Esophagus (tissue), 2 donors: ENCODE measurements at regions not wholly inside any gene's neighbourhood (a gene's known extent, or its start where the extent isn't known, plus 50 kb on each side); places are given as distances from the start of the nearest gene placed in this dataset.

Experiments used
- H3K27ac ChIP-seq, 2 donors: one replicate each; pipeline ENCODE4 v1.5.1; 2013; ENCODE audit warnings: low read depth in 2 of 2, mild to moderate bottlenecking in 2 of 2, inconsistent platforms in 1 of 2, low read length in 1 of 2, moderate library complexity in 1 of 2
- H3K27me3 ChIP-seq, 2 donors: one replicate each; pipeline ENCODE4 v1.6.1; 2013; ENCODE audit warnings: low read length in 2 of 2, control low read depth in 1 of 2, mild to moderate bottlenecking in 1 of 2; ENCODE audit not compliant: insufficient read depth in 2 of 2, control insufficient read depth in 1 of 2
- H3K36me3 ChIP-seq, 2 donors: one replicate each; pipeline ENCODE4 v1.6.1; 2013; ENCODE audit warnings: low read length in 1 of 2; ENCODE audit not compliant: control insufficient read depth in 2 of 2, insufficient read depth in 2 of 2
- H3K4me1 ChIP-seq, 2 donors: one replicate each; pipeline ENCODE4 v1.6.1; 2013; ENCODE audit warnings: low read length in 1 of 2; ENCODE audit not compliant: control insufficient read depth in 2 of 2, insufficient read depth in 2 of 2
- H3K4me3 ChIP-seq, 2 donors: one replicate each; pipeline ENCODE4 v1.5.1; 2013; ENCODE audit warnings: low read length in 2 of 2, mild to moderate bottlenecking in 2 of 2, low read depth in 1 of 2, moderate library complexity in 1 of 2
- H3K9me3 ChIP-seq, 2 donors: one replicate each; pipeline ENCODE4 v1.6.1; 2013; ENCODE audit warnings: mild to moderate bottlenecking in 2 of 2, low read depth in 1 of 2, low read length in 1 of 2, moderate library complexity in 1 of 2; ENCODE audit not compliant: control insufficient read depth in 2 of 2, insufficient read depth in 1 of 2
- WGBS, 2 donors: extraction: QIAGEN DNeasy Blood & Tissue Kit; methylation state at CpG; one replicate each; pipeline ENCODE4 v1.1.7; 2013; 5-methylcytosine and 5-hydroxymethylcytosine counted together
- donor health status: healthy with polysubstance abuse.
- donor health status: Bipolar disorder and iron deficiency.

DNA sequence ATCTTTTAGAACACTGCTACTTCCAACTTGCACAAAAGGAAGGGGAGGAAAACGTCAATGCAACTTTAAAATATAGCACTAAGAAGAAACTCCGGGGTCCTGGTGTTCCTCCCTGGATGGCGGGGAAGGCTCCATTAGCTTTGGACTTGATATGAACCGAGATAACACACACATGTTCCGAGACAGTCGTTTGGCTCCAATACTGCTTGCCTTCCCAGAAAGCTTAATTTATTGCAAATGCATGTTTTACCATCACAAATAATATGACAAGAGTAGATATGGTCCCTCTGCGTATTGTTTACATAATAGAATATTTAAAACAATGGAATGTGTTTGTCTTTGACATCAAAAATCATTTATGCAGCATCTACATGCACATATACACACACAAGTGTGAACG is 87.6 kb upstream of the CLMN start:
- 81 to 85% methylated on average over 8 of the region's 8 CpGs for WGBS, 2 donors
- H3K27me3 ChIP-seq = no peaks in the 10 kb centered on the region
- no peaks in the 10 kb centered on the region for H3K36me3 ChIP-seq
- no peak overlapping the region for H3K27ac ChIP-seq
- no peaks in the 10 kb centered on the region for H3K4me1 ChIP-seq
- no peak overlapping the region for H3K4me3 ChIP-seq
- H3K9me3 ChIP-seq = no peaks in the 10 kb centered on the region

DNA sequence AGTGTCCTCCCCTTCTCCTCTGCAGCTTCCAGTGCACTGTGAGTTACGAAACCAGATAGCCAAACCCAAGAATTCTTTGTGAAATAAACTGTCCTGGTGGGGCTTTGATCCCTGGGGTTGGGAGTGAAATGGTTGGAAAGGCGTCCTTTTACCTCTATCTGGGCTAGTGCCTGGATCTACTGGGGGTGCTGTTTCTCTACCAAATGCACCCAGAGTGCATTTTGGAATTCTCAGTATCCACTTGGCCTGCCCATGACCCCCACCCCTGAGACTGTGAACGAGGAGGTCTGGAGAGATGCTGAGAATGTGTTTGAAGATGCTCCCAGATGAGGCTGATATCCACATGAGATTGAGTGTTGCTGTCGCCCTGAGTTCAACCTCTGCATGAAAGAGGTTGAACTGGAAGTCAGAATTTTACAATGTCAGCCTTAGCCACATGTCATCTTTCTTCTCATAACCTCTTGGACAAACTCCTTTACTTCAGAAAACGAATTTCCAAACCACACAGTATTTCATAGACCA is 87.1 kb upstream of the CLMN start:
- H3K27me3 ChIP-seq = no peaks in the 10 kb centered on the region
- H3K27ac ChIP-seq = no peak overlapping the region
- no peaks in the 10 kb centered on the region for H3K9me3 ChIP-seq
- H3K4me1 ChIP-seq = no peaks in the 10 kb centered on the region
- no peaks in the 10 kb centered on the region for H3K36me3 ChIP-seq
- 68 to 72% methylated on average over 5 of the region's 5 CpGs for WGBS, 2 donors
- H3K4me3 ChIP-seq = no peak overlapping the region

DNA sequence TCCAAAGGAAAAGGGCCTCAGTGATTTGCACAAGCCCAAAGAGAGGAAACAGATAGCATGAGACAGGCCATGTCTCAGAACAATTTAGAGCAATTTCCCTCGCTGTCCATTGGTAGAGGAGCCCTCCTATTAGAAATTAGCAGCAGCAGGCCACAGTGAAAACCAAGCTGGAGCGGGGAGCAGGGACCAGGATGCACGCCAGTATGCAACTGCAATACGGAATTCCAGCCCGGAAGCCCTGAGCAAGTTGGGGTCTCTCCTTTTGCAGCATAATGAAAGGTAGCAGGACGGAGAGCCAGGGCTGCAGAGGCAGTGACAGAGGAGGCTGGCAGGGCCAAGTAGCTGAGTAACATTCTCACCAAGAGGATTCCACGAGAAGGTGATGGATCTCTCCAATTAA is 84.9 kb upstream of the CLMN start:
- 89 to 90% methylated on average over 7 of the region's 7 CpGs for WGBS, 2 donors
- H3K27ac ChIP-seq = no peak overlapping the region

GRCh38 chr14:95402578-95402977 is 82.9 kb upstream of the CLMN start:
- WGBS, 2 donors = 59 to 70% methylated on average over 5 of the region's 5 CpGs

More for the DNA sequence above, 84.9 kb upstream of the CLMN start:
- Histone ChIP-seq H3K9me3 (no peaks in the 10 kb centered on the region), H3K27me3 (no peaks in the 10 kb centered on the region), H3K4me1 (no peaks in the 10 kb centered on the region), H3K4me3 (no peak overlapping the region), H3K36me3 (no peaks in the 10 kb centered on the region)

DNA sequence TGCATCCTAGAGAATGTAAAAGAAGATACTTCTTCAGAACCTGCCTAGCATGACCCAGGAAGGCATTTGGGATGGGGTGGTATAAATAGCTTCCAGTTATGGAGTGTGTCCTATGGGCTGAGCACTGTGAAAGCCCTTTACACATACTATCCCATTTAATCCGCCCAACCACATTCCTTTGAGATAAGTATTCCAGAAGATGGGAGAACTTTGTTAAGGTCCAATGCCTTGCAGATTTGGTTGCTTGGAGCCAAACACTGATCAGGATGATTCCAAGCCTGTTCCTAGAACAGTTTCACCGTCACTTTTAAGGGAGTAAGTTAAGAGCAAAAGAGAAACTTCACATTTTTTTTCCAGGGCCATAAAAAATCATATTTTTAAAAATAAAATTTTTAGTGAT is 82.5 kb upstream of the CLMN start:
- Histone ChIP-seq H3K4me3 (no peak overlapping the region), H3K36me3 (no peaks in the 10 kb centered on the region), H3K27me3 (no peaks in the 10 kb centered on the region), H3K9me3 (no peaks in the 10 kb centered on the region), H3K27ac (no peak overlapping the region), H3K4me1 (no peaks in the 10 kb centered on the region)
- 72 to 74% methylated on average over 2 of the region's 2 CpGs for WGBS, 2 donors

More at GRCh38 chr14:95402578-95402977, 82.9 kb upstream of the CLMN start:
- H3K27me3 ChIP-seq = no peaks in the 10 kb centered on the region
- H3K4me3 ChIP-seq = no peak overlapping the region
- H3K27ac ChIP-seq = no peak overlapping the region
- H3K36me3 ChIP-seq = no peaks in the 10 kb centered on the region
- H3K4me1 ChIP-seq = no peaks in the 10 kb centered on the region
- H3K9me3 ChIP-seq = no peaks in the 10 kb centered on the region

- H3K9me3 ChIP-seq = no peaks in the 10 kb centered on the region
- WGBS, 2 donors = 89 to 92% methylated on average over 15 of the region's 15 CpGs
- no peaks in the 10 kb centered on the region for H3K27me3 ChIP-seq
- no peak overlapping the region for H3K27ac ChIP-seq
- H3K4me3 ChIP-seq = no peak overlapping the region
- H3K36me3 ChIP-seq = no peaks in the 10 kb centered on the region
- no peaks in the 10 kb centered on the region for H3K4me1 ChIP-seq
These were observed 79.2 kb upstream of the CLMN start for GRCh38 chr14:95398630-95399547.

DNA sequence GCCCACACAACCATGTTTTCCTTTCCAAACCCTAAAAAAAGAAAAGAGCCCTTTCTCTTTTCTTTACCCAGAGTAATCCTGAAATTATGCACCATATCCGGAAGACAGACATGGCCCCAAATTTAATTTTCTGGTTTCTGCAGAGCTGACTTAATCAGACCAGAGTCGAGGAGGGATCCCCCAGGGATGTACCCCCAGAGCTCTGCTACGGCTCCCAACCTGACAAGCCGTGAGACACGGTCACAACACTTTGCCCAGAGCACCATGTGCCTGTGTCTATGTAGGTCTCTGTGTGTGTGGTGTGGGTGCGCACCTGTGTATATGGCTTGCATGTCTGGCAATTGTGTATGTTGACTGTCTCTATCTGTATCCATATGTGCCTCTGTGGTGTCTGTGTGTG is 77.6 kb upstream of the CLMN start:
- no peaks in the 10 kb centered on the region for H3K36me3 ChIP-seq
- 89 to 93% methylated on average over 6 of the region's 6 CpGs for WGBS, 2 donors
- H3K4me1 ChIP-seq = no peaks in the 10 kb centered on the region
- no peaks in the 10 kb centered on the region for H3K27me3 ChIP-seq
- H3K9me3 ChIP-seq = no peaks in the 10 kb centered on the region
- no peak overlapping the region for H3K4me3 ChIP-seq
- H3K27ac ChIP-seq = no peak overlapping the region

- Histone ChIP-seq H3K4me1 (no peaks in the 10 kb centered on the region), H3K9me3 (no peaks in the 10 kb centered on the region), H3K36me3 (no peaks in the 10 kb centered on the region), H3K27me3 (no peaks in the 10 kb centered on the region), H3K27ac (no peak overlapping the region), H3K4me3 (no peak overlapping the region)
- WGBS, 2 donors = 60 to 73% methylated on average over 4 of the region's 4 CpGs
These were observed 76.5 kb upstream of the CLMN start for GRCh38 chr14:95396221-95396620.

DNA sequence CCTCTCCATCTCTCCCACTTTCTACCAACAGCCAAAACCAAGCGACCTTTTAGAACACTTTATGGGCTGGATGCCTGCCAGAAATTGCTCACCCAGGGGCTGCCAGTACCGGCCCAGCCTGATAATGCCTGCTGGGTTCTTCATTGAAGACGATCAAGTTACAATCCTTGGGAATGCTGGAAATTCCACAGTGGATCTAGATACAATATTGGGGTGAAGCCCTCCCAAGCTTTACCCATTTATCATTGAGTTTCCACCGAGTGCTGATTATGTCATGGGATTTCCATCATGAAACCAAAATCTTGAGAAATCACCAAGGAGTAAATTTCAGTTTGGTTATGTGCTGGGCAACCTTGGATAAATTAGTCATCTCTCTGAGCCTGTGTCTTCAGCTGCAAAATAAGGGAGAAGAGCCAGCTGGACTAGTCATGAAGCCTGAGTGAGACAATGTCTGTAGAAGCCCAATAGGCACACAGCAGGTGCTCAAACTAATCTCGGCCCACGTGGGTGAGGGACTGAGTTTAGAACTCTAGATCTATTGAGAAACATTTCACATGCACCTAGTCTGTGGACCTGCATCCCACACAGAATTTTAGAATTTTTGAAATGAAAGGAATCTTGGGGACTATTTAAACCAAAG is 75.5 kb upstream of the CLMN start:
- no peaks in the 10 kb centered on the region for H3K27me3 ChIP-seq
- 51 to 61% methylated on average over 6 of the region's 6 CpGs for WGBS, 2 donors
- H3K36me3 ChIP-seq = no peaks in the 10 kb centered on the region
- H3K27ac ChIP-seq = no peak overlapping the region
- H3K9me3 ChIP-seq = no peaks in the 10 kb centered on the region
- no peaks in the 10 kb centered on the region for H3K4me1 ChIP-seq
- H3K4me3 ChIP-seq = no peak overlapping the region
